MM.1S (cell line): ENCODE measurements at regions not wholly inside any gene's neighbourhood (a gene's known extent, or its start where the extent isn't known, plus 50 kb on each side); places are given as distances from the start of the nearest gene placed in this dataset.

Experiments used
- DNase-seq: peaks from one replicate; pipeline ENCODE4 v3.0.0-alpha.2; 2015
- H2AFZ ChIP-seq: fragments of 300-600 bp; sonication (generic); 2 replicates; pipeline ENCODE4 v1.6.0; 2016; ENCODE audit warnings: antibody characterized with exemption, low read length
- H3F3A ChIP-seq: fragments of 300-600 bp; sonication (generic); 2 replicates; pipeline ENCODE4 v1.6.1; 2016; ENCODE audit warnings: mild to moderate bottlenecking, antibody characterized with exemption, low read length, moderate library complexity, mixed read lengths; ENCODE audit not compliant: insufficient read depth
- H3K27ac ChIP-seq: fragments of 300-600 bp; sonication (generic); 2 replicates; pipeline ENCODE4 v1.5.1; 2016; ENCODE audit warnings: mild to moderate bottlenecking, low read length
- H3K27me3 ChIP-seq: fragments of 300-600 bp; sonication (generic); replicated peaks from 2 replicates; pipeline ENCODE4 v1.6.0; 2016; ENCODE audit warnings: low read length; ENCODE audit not compliant: insufficient read depth
- H3K36me3 ChIP-seq: fragments of 300-600 bp; sonication (generic); replicated peaks from 2 replicates; pipeline ENCODE4 v1.6.1; 2016; ENCODE audit warnings: mild to moderate bottlenecking, low read length, mixed read lengths; ENCODE audit not compliant: insufficient read depth
- H3K4me1 ChIP-seq: fragments of 300-600 bp; sonication (generic); 2 replicates; pipeline ENCODE4 v1.6.1; 2016; ENCODE audit warnings: low read length, mixed read lengths
- H3K4me2 ChIP-seq: fragments of 300-600 bp; sonication (generic); 2 replicates; pipeline ENCODE4 v1.6.0; 2016; ENCODE audit warnings: low read depth, low read length
- H3K4me3 ChIP-seq: fragments of 300-600 bp; sonication (generic); 2 replicates; pipeline ENCODE4 v1.5.1; 2016; ENCODE audit warnings: low read length, mixed read lengths
- H3K79me2 ChIP-seq: fragments of 300-600 bp; sonication (generic); 2 replicates; pipeline ENCODE4 v1.6.1; 2016; ENCODE audit warnings: mixed run types, low read length, mixed read lengths
- H3K9ac ChIP-seq: fragments of 300-600 bp; sonication (generic); 2 replicates; pipeline ENCODE4 v1.6.1; 2016; ENCODE audit warnings: low read length, mixed read lengths
- H3K9me2 ChIP-seq: fragments of 300-600 bp; sonication (generic); replicated peaks from 2 replicates; pipeline ENCODE4 v1.6.1; 2016; ENCODE audit warnings: mild to moderate bottlenecking, low read length, mixed read lengths; ENCODE audit not compliant: insufficient read depth
- H3K9me3 ChIP-seq: fragments of 300-600 bp; sonication (generic); replicated peaks from 2 replicates; pipeline ENCODE4 v1.6.1; 2016; ENCODE audit warnings: mild to moderate bottlenecking, low read length, mixed read lengths; ENCODE audit not compliant: insufficient read depth
- H4K20me1 ChIP-seq: fragments of 300-600 bp; sonication (generic); 2 replicates; pipeline ENCODE4 v1.6.1; 2016; ENCODE audit warnings: mild to moderate bottlenecking, low read length, moderate library complexity, mixed read lengths; ENCODE audit not compliant: insufficient read depth
- CTCF ChIP-seq: fragments of 300-600 bp; sonication (generic); IDR thresholded peaks from 2 replicates; pipeline ENCODE4 v1.5.1; 2016; ENCODE audit warnings: antibody characterized with exemption, low read length, mixed read lengths
- EZH2 ChIP-seq: fragments of 300-600 bp; sonication (generic); optimal IDR thresholded peaks from 2 replicates; pipeline ENCODE3; 2017; ENCODE audit warnings: low read depth, mild to moderate bottlenecking, antibody characterized with exemption, low read length, mixed read lengths
- EZH2phosphoT487 ChIP-seq: fragments of 300-600 bp; sonication (generic); IDR thresholded peaks from 2 replicates; pipeline ENCODE4 v1.6.1; 2018; ENCODE audit warnings: antibody characterized with exemption, low read length

GRCh38 chr2:234840336-234840735 lies 111.5 kb upstream of the SH3BP4 start:
- no peaks in the 10 kb centered on the region for H3K79me2 ChIP-seq
- DNase-seq, result no peak
- H3K4me3 ChIP-seq, result no peak overlapping the region
- H3K9me2 ChIP-seq, result no peaks in the 10 kb centered on the region
- H3K9me3 ChIP-seq, result no peaks in the 10 kb centered on the region
- H3K27ac ChIP-seq, result no peak overlapping the region
- H4K20me1 ChIP-seq, result no peaks in the 10 kb centered on the region
- no peaks in the 10 kb centered on the region for H3K27me3 ChIP-seq
- H2AFZ ChIP-seq, result no peak overlapping the region
- H3K4me1 ChIP-seq, result no peaks in the 10 kb centered on the region
- H3K9ac ChIP-seq, result no peak overlapping the region
- H3K4me2 ChIP-seq, result no peak overlapping the region
- no peak for TF ChIP-seq EZH2phosphoT487
- no peak for TF ChIP-seq CTCF
- TF ChIP-seq EZH2, result no peak
- no peaks in the 10 kb centered on the region for H3F3A ChIP-seq
- H3K36me3 ChIP-seq, result no peaks in the 10 kb centered on the region

GRCh38 chr2:234839285-234839684 lies 112.5 kb upstream of the SH3BP4 start:
- H3K36me3 ChIP-seq, result no peaks in the 10 kb centered on the region
- H3K9me3 ChIP-seq, result no peaks in the 10 kb centered on the region
- H3K79me2 ChIP-seq, result no peaks in the 10 kb centered on the region
- TF ChIP-seq EZH2phosphoT487, result no peak
- no peak for TF ChIP-seq CTCF
- no peak overlapping the region for H3K4me2 ChIP-seq
- no peak overlapping the region for H3K27ac ChIP-seq
- no peak for DNase-seq
- H4K20me1 ChIP-seq, result no peaks in the 10 kb centered on the region
- no peaks in the 10 kb centered on the region for H3K4me1 ChIP-seq
- no peaks in the 10 kb centered on the region for H3F3A ChIP-seq
- H3K9me2 ChIP-seq, result no peaks in the 10 kb centered on the region
- H2AFZ ChIP-seq, result no peak overlapping the region
- no peak overlapping the region for H3K4me3 ChIP-seq
- H3K27me3 ChIP-seq, result no peaks in the 10 kb centered on the region
- H3K9ac ChIP-seq, result no peak overlapping the region

GRCh38 chr2:234836271-234836670 lies 115.5 kb upstream of the SH3BP4 start:
- Histone ChIP-seq H3K27me3 (no peaks in the 10 kb centered on the region), H3K9me2 (no peaks in the 10 kb centered on the region), H3K36me3 (no peaks in the 10 kb centered on the region), H3K9ac (no peak overlapping the region), H3K79me2 (no peaks in the 10 kb centered on the region), H3K9me3 (no peaks in the 10 kb centered on the region), H3F3A (no peaks in the 10 kb centered on the region), H3K4me3 (no peak overlapping the region), H3K4me1 (no peaks in the 10 kb centered on the region), H4K20me1 (no peaks in the 10 kb centered on the region), H2AFZ (no peak overlapping the region), H3K4me2 (no peak overlapping the region), H3K27ac (no peak overlapping the region)
- TF ChIP-seq EZH2phosphoT487 (no peak), CTCF (no peak), EZH2 (no peak)
- DNase-seq, result no peak
